Effector memory CD4-positive, alpha-beta T cell (primary cell): ENCODE measurements at regions not wholly inside any gene's neighbourhood (a gene's known extent, or its start where the extent isn't known, plus 50 kb on each side); places are given as distances from the start of the nearest gene placed in this dataset.
"Not testable (repeated sequence)": the region's sequence is repeated elsewhere in the genome, so short reads cannot be mapped to it uniquely, and the experiment has no call there.

ENCODE experiments used
- DNase-seq, 3 donors: peaks; one replicate each; pipeline ENCODE4 v3.0.0-alpha.2; 2020
- H3K27ac ChIP-seq: 2 replicates; pipeline ENCODE4 v1.7.0; 2013; ENCODE audit warnings: mild to moderate bottlenecking, low read length, moderate library complexity; ENCODE audit not compliant: insufficient read depth, poor library complexity, severe bottlenecking
- H3K27me3 ChIP-seq: replicated peaks from 2 replicates; pipeline ENCODE4 v1.7.0; 2013; ENCODE audit warnings: mild to moderate bottlenecking, low read length; ENCODE audit not compliant: insufficient read depth, control insufficient read depth, poor library complexity, severe bottlenecking
- H3K36me3 ChIP-seq: 2 replicates; pipeline ENCODE4 v1.7.0; 2013; ENCODE audit warnings: mild to moderate bottlenecking, low read length, moderate library complexity; ENCODE audit not compliant: control insufficient read depth, insufficient read depth
- H3K4me1 ChIP-seq: 2 replicates; pipeline ENCODE4 v1.7.0; 2013; ENCODE audit warnings: low read length, mild to moderate bottlenecking; ENCODE audit not compliant: control insufficient read depth, insufficient read depth, poor library complexity, severe bottlenecking
- H3K4me3 ChIP-seq: 2 replicates; pipeline ENCODE4 v1.7.0; 2013; ENCODE audit warnings: low read length, low read depth, mild to moderate bottlenecking; ENCODE audit not compliant: insufficient read depth, poor library complexity, severe bottlenecking
- H3K9me3 ChIP-seq: 2 replicates; pipeline ENCODE4 v1.7.0; 2013; ENCODE audit warnings: mild to moderate bottlenecking, low read length, moderate library complexity; ENCODE audit not compliant: control insufficient read depth

- H3K9me3 ChIP-seq, H3K36me3 ChIP-seq, H3K27ac ChIP-seq, H3K4me3 ChIP-seq, DNase-seq, H3K27me3 ChIP-seq, H3K4me1 ChIP-seq: not testable (repeated sequence)
These were observed 212.1 kb upstream of the FAM3C start for GRCh38 chr7:121608183-121608582.

- Histone ChIP-seq H3K36me3 (no peaks in the 10 kb centered on the region), H3K4me3 (no peak overlapping the region), H3K27me3 (no peaks in the 10 kb centered on the region), H3K4me1 (no peaks in the 10 kb centered on the region), H3K9me3 (no peaks in the 10 kb centered on the region), H3K27ac (no peak overlapping the region)
- no peak for DNase-seq
These were observed 209.2 kb upstream of the FAM3C start for GRCh38 chr7:121605317-121605680.

GRCh38 chr7:121604627-121605316, 208.7 kb upstream of the FAM3C start:
- no peaks in the 10 kb centered on the region for H3K9me3 ChIP-seq
- H3K27ac ChIP-seq, result no peak overlapping the region
- DNase-seq, result no peak
- H3K36me3 ChIP-seq, result no peaks in the 10 kb centered on the region
- H3K27me3 ChIP-seq, result no peaks in the 10 kb centered on the region
- no peak overlapping the region for H3K4me3 ChIP-seq
- H3K4me1 ChIP-seq, result no peaks in the 10 kb centered on the region

GRCh38 chr7:121603886-121604285, 207.8 kb upstream of the FAM3C start:
- no peak for DNase-seq
- no peaks in the 10 kb centered on the region for H3K4me1 ChIP-seq
- no peaks in the 10 kb centered on the region for H3K36me3 ChIP-seq
- no peaks in the 10 kb centered on the region for H3K27me3 ChIP-seq
- H3K27ac ChIP-seq, result no peak overlapping the region
- H3K9me3 ChIP-seq, result no peaks in the 10 kb centered on the region
- no peak overlapping the region for H3K4me3 ChIP-seq

- H3K36me3 ChIP-seq, result no peaks in the 10 kb centered on the region
- no peak overlapping the region for H3K4me3 ChIP-seq
- no peak overlapping the region for H3K27ac ChIP-seq
- H3K9me3 ChIP-seq, result no peaks in the 10 kb centered on the region
- H3K4me1 ChIP-seq, result no peaks in the 10 kb centered on the region
- no peak for DNase-seq
- H3K27me3 ChIP-seq, result no peaks in the 10 kb centered on the region
These were observed 203.8 kb upstream of the FAM3C start for GRCh38 chr7:121599887-121600286.

- Histone ChIP-seq H3K4me3 (no peak overlapping the region), H3K9me3 (no peaks in the 10 kb centered on the region), H3K36me3 (no peaks in the 10 kb centered on the region), H3K27ac (no peak overlapping the region), H3K27me3 (no peaks in the 10 kb centered on the region), H3K4me1 (no peaks in the 10 kb centered on the region)
- no peak for DNase-seq
These were observed 199.9 kb upstream of the FAM3C start for GRCh38 chr7:121595758-121596696.

DNA sequence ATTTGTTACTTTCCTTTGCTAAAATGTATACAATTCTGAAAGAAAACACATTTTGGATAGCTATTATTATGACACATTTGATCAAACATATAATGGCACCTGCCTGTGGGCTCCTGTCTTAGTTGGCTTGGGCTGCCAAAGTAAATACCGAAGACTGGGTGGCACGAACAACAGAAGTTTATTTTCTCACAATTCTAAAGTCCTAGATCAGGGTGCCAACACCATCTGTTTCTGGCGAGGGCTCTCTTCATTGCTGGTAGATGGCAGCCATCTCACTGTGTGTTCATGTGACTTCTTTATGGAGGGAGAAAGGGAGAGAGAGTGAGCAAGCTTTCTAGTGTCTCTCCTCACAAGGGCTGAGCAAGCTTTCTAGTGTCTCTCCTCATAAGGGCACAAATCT, 195.8 kb upstream of the FAM3C start:
- no peaks in the 10 kb centered on the region for H3K36me3 ChIP-seq
- H3K27me3 ChIP-seq, result no peaks in the 10 kb centered on the region
- no peak overlapping the region for H3K4me3 ChIP-seq
- no peaks in the 10 kb centered on the region for H3K9me3 ChIP-seq
- DNase-seq, result no peak
- H3K4me1 ChIP-seq, result no peaks in the 10 kb centered on the region
- H3K27ac ChIP-seq, result no peak overlapping the region

- no peaks in the 10 kb centered on the region for H3K27me3 ChIP-seq
- no peak for DNase-seq
- no peaks in the 10 kb centered on the region for H3K9me3 ChIP-seq
- no peak overlapping the region for H3K27ac ChIP-seq
- H3K4me1 ChIP-seq, result no peaks in the 10 kb centered on the region
- H3K4me3 ChIP-seq, result no peak overlapping the region
- H3K36me3 ChIP-seq, result no peaks in the 10 kb centered on the region
These were observed 191.3 kb upstream of the FAM3C start for GRCh38 chr7:121587435-121587834.

- Histone ChIP-seq H3K4me3 (no peak overlapping the region), H3K27ac (no peak overlapping the region), H3K36me3 (no peaks in the 10 kb centered on the region), H3K9me3 (no peaks in the 10 kb centered on the region), H3K27me3 (no peaks in the 10 kb centered on the region), H3K4me1 (no peaks in the 10 kb centered on the region)
- DNase-seq, result no peak
These were observed 186.2 kb upstream of the FAM3C start for GRCh38 chr7:121582258-121582657.

- no peak for DNase-seq
- H3K9me3 ChIP-seq, result no peaks in the 10 kb centered on the region
- H3K4me3 ChIP-seq, result no peak overlapping the region
- no peak overlapping the region for H3K27ac ChIP-seq
- H3K4me1 ChIP-seq, result no peaks in the 10 kb centered on the region
- no peaks in the 10 kb centered on the region for H3K36me3 ChIP-seq
- H3K27me3 ChIP-seq, result no peaks in the 10 kb centered on the region
These were observed 183.5 kb upstream of the FAM3C start for GRCh38 chr7:121579639-121580038.
